ENCODE measurements at regions not wholly inside any gene's neighbourhood (a gene's known extent, or its start where the extent isn't known, plus 50 kb on each side); places are given as distances from the start of the nearest gene placed in this dataset.

GRCh38 chr5:33182986-33183385, 257.8 kb upstream of the TARS1 start:
- Histone ChIP-seq H3K4me1 (ENCODE audit: control insufficient read depth, extremely low read depth, insufficient read depth, low read length) (no peaks in the 10 kb centered on the region), H3K36me3 (ENCODE audit: control insufficient read depth in 2 of 2, extremely low read depth in 1 of 2, insufficient read depth in 2 of 2, low read length in 2 of 2) (no peaks in the 10 kb centered on the region), H4K20me1 (replicated peaks; ENCODE audit: control insufficient read depth, extremely low read depth, insufficient read depth, low read length) (no peaks in the 10 kb centered on the region), H3K4me3 (replicated peaks in 1 of 3; ENCODE audit: insufficient read depth in 1 of 3, low read depth in 1 of 3, low read length in 3 of 3) (no peak overlapping the region), H3K27me3 (ENCODE audit: control insufficient read depth in 2 of 2, insufficient read depth in 2 of 2, low read length in 2 of 2) (no peaks in the 10 kb centered on the region), H2AFZ (ENCODE audit: low read depth, low read length) (no peak overlapping the region), H3K79me2 (ENCODE audit: control insufficient read depth, insufficient read depth, low read length) (no peaks in the 10 kb centered on the region), H3K4me2 (ENCODE audit: insufficient read depth, low read length) (no peak overlapping the region), H3K9ac (replicated peaks; ENCODE audit: extremely low read depth, insufficient read depth, low read length) (no peak overlapping the region), H3K9me1 (replicated peaks; ENCODE audit: control insufficient read depth, extremely low read depth, insufficient read depth, low read length) (no peaks in the 10 kb centered on the region), H3K9me3 (replicated peaks; ENCODE audit: control insufficient read depth, insufficient read depth, low read length) (no peaks in the 10 kb centered on the region), H3K27ac (ENCODE audit: insufficient read depth, low read depth, low read length) (no peak overlapping the region)
- BruUV-seq (replicated peaks): no TSS peak
- FAIRE-seq (no peak), DNase-seq (ENCODE audit: low read depth, low spot score) (no peak)
- dilution Hi-C loops (cut with MboI; ENCODE audit: extremely low pct_ligation_motif_present, low sequenced_read_pairs) (no loop called here), intact Hi-C loops (cut with micrococcal nuclease) (loop anchor here (5.0 to 10.0 kb wide), 2 partner anchors 119 to 478 kb away; no protein-coding TSS in a partner anchor)
- ChIA-PET POLR2A (no interaction called here), CTCF (interaction anchor here (1.4 to 2.0 kb wide), 2 partner anchors 117 to 592 kb away, joined by 3 to 13 read pairs; no protein-coding TSS in a partner anchor)
- TF ChIP-seq MYC (IDR thresholded peaks at IDR 0.05; ENCODE audit: low read depth, low read length) (no peak), POLR2A (IDR thresholded peaks at IDR 0.05; ENCODE audit: low read depth, low read length) (no peak), MAX (IDR thresholded peaks at IDR 0.05; ENCODE audit: insufficient read depth, insufficient read length) (no peak), FOS (IDR thresholded peaks at IDR 0.05; ENCODE audit: borderline replicate concordance, insufficient read depth, low read length) (no peak), POLR2AphosphoS5 (IDR thresholded peaks at IDR 0.05; ENCODE audit: insufficient read depth, low read depth, low read length) (no peak), EZH2 (IDR thresholded peaks at IDR 0.05; ENCODE audit: borderline replicate concordance, low read depth, low read length, severe bottlenecking) (no peak), GATA2 (IDR thresholded peaks at IDR 0.05; ENCODE audit: insufficient read depth, insufficient read length, low read depth, low read length) (no peak), CTCF (IDR thresholded peaks at IDR 0.05; ENCODE audit: extremely low read depth in 1 of 2, insufficient read depth in 1 of 2, low read depth in 1 of 2, low read length in 2 of 2) (no peak), JUN (IDR thresholded peaks at IDR 0.05; ENCODE audit: borderline replicate concordance, insufficient read depth, insufficient read length, low read depth) (no peak)

All from endothelial cell of umbilical vein (primary cell).